ES-I3 (cell line): ENCODE measurements at regions not wholly inside any gene's neighbourhood (a gene's known extent, or its start where the extent isn't known, plus 50 kb on each side); places are given as distances from the start of the nearest gene placed in this dataset.

ENCODE experiments used
- H3K36me3 ChIP-seq: 2 replicates; pipeline ENCODE4 v1.6.1; 2013; ENCODE audit warnings: mild to moderate bottlenecking, low read length, control low read depth, moderate library complexity; ENCODE audit not compliant: insufficient read depth
- H3K4me1 ChIP-seq: 2 replicates; pipeline ENCODE4 v1.6.1; 2013; ENCODE audit warnings: mild to moderate bottlenecking, control low read depth, low read length; ENCODE audit not compliant: insufficient read depth
- H3K9ac ChIP-seq: 2 replicates; pipeline ENCODE4 v1.6.1; 2013; ENCODE audit warnings: low read depth, mild to moderate bottlenecking, low read length, moderate library complexity
- H3K9me3 ChIP-seq: 2 replicates; pipeline ENCODE4 v1.6.1; 2013; ENCODE audit warnings: mild to moderate bottlenecking, low read length, moderate library complexity; ENCODE audit not compliant: control insufficient read depth, insufficient read depth

GRCh38 chr20:57964011-57964862 is 254.4 kb upstream of the PMEPA1 start:
- H3K4me1 ChIP-seq = no peaks in the 10 kb centered on the region
- H3K9ac ChIP-seq = no peak overlapping the region
- no peaks in the 10 kb centered on the region for H3K9me3 ChIP-seq
- no peaks in the 10 kb centered on the region for H3K36me3 ChIP-seq

- H3K9me3 ChIP-seq = no peaks in the 10 kb centered on the region
- no peaks in the 10 kb centered on the region for H3K4me1 ChIP-seq
- H3K36me3 ChIP-seq = no peaks in the 10 kb centered on the region
- no peak overlapping the region for H3K9ac ChIP-seq
Observed at GRCh38 chr20:57960803-57961575, 251.2 kb upstream of the PMEPA1 start.

GRCh38 chr20:57959589-57959988 is 249.8 kb upstream of the PMEPA1 start:
- H3K4me1 ChIP-seq = no peaks in the 10 kb centered on the region
- H3K9me3 ChIP-seq = no peaks in the 10 kb centered on the region; the same call in 1 of the 2 replicates

GRCh38 chr20:57959018-57959417 is 249.2 kb upstream of the PMEPA1 start:
- no peaks in the 10 kb centered on the region; the same call in 1 of the 2 replicates for H3K9me3 ChIP-seq
- no peak overlapping the region for H3K9ac ChIP-seq
- H3K36me3 ChIP-seq = no peaks in the 10 kb centered on the region
- no peaks in the 10 kb centered on the region for H3K4me1 ChIP-seq

More at GRCh38 chr20:57959589-57959988, 249.8 kb upstream of the PMEPA1 start:
- no peak overlapping the region for H3K9ac ChIP-seq
- no peaks in the 10 kb centered on the region for H3K36me3 ChIP-seq

GRCh38 chr20:57958050-57958420 is 248.2 kb upstream of the PMEPA1 start:
- Histone ChIP-seq H3K36me3 (no peaks in the 10 kb centered on the region), H3K9ac (no peak overlapping the region), H3K4me1 (no peaks in the 10 kb centered on the region), H3K9me3 (no peaks in the 10 kb centered on the region; the same call in 1 of the 2 replicates)

- Histone ChIP-seq H3K36me3 (no peaks in the 10 kb centered on the region), H3K9ac (no peak overlapping the region), H3K9me3 (no peaks in the 10 kb centered on the region; the same call in 1 of the 2 replicates), H3K4me1 (no peaks in the 10 kb centered on the region)
Observed at GRCh38 chr20:57957411-57958049, 247.7 kb upstream of the PMEPA1 start.

- H3K9ac ChIP-seq = no peak overlapping the region
- no peaks in the 10 kb centered on the region for H3K36me3 ChIP-seq
- H3K4me1 ChIP-seq = no peaks in the 10 kb centered on the region
- H3K9me3 ChIP-seq = no peaks in the 10 kb centered on the region; the same call in 1 of the 2 replicates
Observed at GRCh38 chr20:57953638-57954037, 243.8 kb upstream of the PMEPA1 start.

GRCh38 chr20:57952136-57952535 is 242.3 kb upstream of the PMEPA1 start:
- Histone ChIP-seq H3K9ac (no peak overlapping the region), H3K9me3 (no peaks in the 10 kb centered on the region; the same call in 1 of the 2 replicates), H3K36me3 (no peaks in the 10 kb centered on the region), H3K4me1 (no peaks in the 10 kb centered on the region)

GRCh38 chr20:57951549-57951948 is 241.7 kb upstream of the PMEPA1 start:
- no peak overlapping the region for H3K9ac ChIP-seq
- H3K9me3 ChIP-seq = no peaks in the 10 kb centered on the region; the same call in 1 of the 2 replicates
- no peaks in the 10 kb centered on the region for H3K4me1 ChIP-seq
- H3K36me3 ChIP-seq = no peaks in the 10 kb centered on the region

- H3K4me1 ChIP-seq = no peaks in the 10 kb centered on the region
- no peaks in the 10 kb centered on the region; the same call in 1 of the 2 replicates for H3K9me3 ChIP-seq
- H3K36me3 ChIP-seq = no peaks in the 10 kb centered on the region; the same call in 1 of the 2 replicates
- no peak overlapping the region for H3K9ac ChIP-seq
Observed at GRCh38 chr20:57950764-57951485, 241.1 kb upstream of the PMEPA1 start.

- H3K9me3 ChIP-seq = no peaks in the 10 kb centered on the region
- H3K4me1 ChIP-seq = no peaks in the 10 kb centered on the region
- H3K9ac ChIP-seq = no peak overlapping the region
- H3K36me3 ChIP-seq = no peaks in the 10 kb centered on the region; the same call in 1 of the 2 replicates
Observed at GRCh38 chr20:57948180-57948955, 238.6 kb upstream of the PMEPA1 start.

- H3K9ac ChIP-seq = no peak overlapping the region
- H3K9me3 ChIP-seq = no peaks in the 10 kb centered on the region
- H3K36me3 ChIP-seq = no peaks in the 10 kb centered on the region; the same call in 1 of the 2 replicates
- no peaks in the 10 kb centered on the region for H3K4me1 ChIP-seq
Observed at GRCh38 chr20:57947421-57948179, 237.8 kb upstream of the PMEPA1 start.
